ENCODE measurements at regions not wholly inside any gene's neighbourhood (a gene's known extent, or its start where the extent isn't known, plus 50 kb on each side); places are given as distances from the start of the nearest gene placed in this dataset.

- no peak for TF ChIP-seq CTCF (IDR thresholded peaks at IDR 0.05)
- TF ChIP-seq POLR2A (IDR thresholded peaks at IDR 0.05) = no peak
Observed at GRCh38 chr3:28087591-28087990, 153.8 kb upstream of the CMC1 start.

Measured in uterus (tissue), 2 donors.